Lower leg skin (tissue), 4 donors: ENCODE measurements at regions not wholly inside any gene's neighbourhood (a gene's known extent, or its start where the extent isn't known, plus 50 kb on each side); places are given as distances from the start of the nearest gene placed in this dataset.

ENCODE experiments used
- DNase-seq, 2 donors: peaks; one replicate each; pipeline ENCODE4 v3.0.0-alpha.2; 2019; ENCODE audit warnings: low spot score in 2 of 2
- H3K4me3 ChIP-seq: fragments of 200-600 bp; sonication (generic); 2 replicates; pipeline ENCODE4 v1.5.1; 2017; ENCODE audit warnings: mild to moderate bottlenecking, low read depth; ENCODE audit not compliant: poor library complexity, severe bottlenecking
- POLR2A ChIP-seq, 2 donors: fragments of 450-650 bp; IDR thresholded peaks; one replicate each; pipeline ENCODE4 v1.6.1; 2016 to 2017; ENCODE audit warnings: antibody characterized with exemption in 2 of 2, mild to moderate bottlenecking in 1 of 2, moderate library complexity in 1 of 2
- WGBS, 2 donors: methylation state at CpG; one replicate each; pipeline ENCODE4 v1.1.5; 2018; 5-methylcytosine and 5-hydroxymethylcytosine counted together
- intact Hi-C: fragments of 100-400 bp; cut with DNase I; formaldehyde crosslinking; loops from one replicate; pipeline ENCODE4 v1.15.0; 2023; ENCODE audit warnings: low total_unique reads
- TF ChIP-seq, protein P1 (sequence below), 3 donors: fragments of 450-650 bp; IDR thresholded peaks; one replicate each; pipeline ENCODE4 v1.5.1; 2016; ENCODE audit warnings: antibody characterized with exemption in 3 of 3, mild to moderate bottlenecking in 3 of 3, moderate library complexity in 2 of 3

DNA sequence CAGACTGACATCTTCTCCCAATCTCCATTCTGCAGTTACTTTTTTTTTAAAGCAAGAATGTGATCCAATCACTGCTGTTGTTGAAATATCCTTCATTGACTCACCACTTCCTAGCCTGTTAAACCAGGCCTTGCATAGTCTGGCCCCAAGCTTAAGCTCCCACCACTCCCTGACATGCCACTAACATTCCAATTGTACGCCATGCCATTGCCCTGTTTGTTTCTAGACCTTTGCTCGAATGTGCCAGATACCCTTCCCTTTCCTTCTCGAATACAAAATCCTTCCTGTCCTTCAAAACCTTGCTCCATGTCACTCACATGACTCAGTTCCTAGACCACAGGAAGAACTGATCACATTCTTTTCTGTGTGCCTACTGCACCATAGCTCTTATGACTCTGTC is 224.2 kb downstream of the CYRIA start:
- no peak for DNase-seq
- 80 to 91% methylated on average over 3 of the region's 3 CpGs for WGBS, 2 donors
- TF ChIP-seq, protein P1, sequence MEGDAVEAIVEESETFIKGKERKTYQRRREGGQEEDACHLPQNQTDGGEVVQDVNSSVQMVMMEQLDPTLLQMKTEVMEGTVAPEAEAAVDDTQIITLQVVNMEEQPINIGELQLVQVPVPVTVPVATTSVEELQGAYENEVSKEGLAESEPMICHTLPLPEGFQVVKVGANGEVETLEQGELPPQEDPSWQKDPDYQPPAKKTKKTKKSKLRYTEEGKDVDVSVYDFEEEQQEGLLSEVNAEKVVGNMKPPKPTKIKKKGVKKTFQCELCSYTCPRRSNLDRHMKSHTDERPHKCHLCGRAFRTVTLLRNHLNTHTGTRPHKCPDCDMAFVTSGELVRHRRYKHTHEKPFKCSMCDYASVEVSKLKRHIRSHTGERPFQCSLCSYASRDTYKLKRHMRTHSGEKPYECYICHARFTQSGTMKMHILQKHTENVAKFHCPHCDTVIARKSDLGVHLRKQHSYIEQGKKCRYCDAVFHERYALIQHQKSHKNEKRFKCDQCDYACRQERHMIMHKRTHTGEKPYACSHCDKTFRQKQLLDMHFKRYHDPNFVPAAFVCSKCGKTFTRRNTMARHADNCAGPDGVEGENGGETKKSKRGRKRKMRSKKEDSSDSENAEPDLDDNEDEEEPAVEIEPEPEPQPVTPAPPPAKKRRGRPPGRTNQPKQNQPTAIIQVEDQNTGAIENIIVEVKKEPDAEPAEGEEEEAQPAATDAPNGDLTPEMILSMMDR (IDR thresholded peaks at IDR 0.05): no peak
- no peak for TF ChIP-seq POLR2A (IDR thresholded peaks at IDR 0.05)

DNA sequence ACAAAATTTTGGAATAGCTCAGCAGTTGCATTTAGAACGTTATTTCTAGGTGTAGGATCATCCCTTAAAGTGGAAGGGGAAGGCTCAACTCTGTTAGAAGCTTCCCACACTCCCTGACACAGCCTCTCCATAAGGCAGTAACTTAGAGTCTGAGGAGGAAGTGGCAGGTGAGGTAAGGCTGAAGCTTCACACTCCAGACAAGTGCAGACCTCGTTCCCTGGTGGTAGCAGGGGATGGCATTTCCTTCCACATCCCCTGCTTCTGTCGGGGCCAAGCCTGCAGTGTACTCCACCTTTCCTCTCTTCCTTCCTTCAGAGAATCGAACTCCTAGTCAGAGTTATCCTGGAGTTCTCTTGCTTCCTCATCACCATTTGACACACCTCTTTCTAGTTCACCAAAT is 224.7 kb downstream of the CYRIA start:
- 74 to 77% methylated on average over 4 of the region's 4 CpGs for WGBS, 2 donors
- intact Hi-C loops: no loop called here
- DNase-seq: no peak
- TF ChIP-seq, protein P1 (IDR thresholded peaks at IDR 0.05): no peak
- TF ChIP-seq POLR2A (IDR thresholded peaks at IDR 0.05): no peak
- no peak overlapping the region for H3K4me3 ChIP-seq

More for the DNA sequence above, 224.2 kb downstream of the CYRIA start:
- intact Hi-C loops: no loop called here
- no peak overlapping the region for H3K4me3 ChIP-seq

DNA sequence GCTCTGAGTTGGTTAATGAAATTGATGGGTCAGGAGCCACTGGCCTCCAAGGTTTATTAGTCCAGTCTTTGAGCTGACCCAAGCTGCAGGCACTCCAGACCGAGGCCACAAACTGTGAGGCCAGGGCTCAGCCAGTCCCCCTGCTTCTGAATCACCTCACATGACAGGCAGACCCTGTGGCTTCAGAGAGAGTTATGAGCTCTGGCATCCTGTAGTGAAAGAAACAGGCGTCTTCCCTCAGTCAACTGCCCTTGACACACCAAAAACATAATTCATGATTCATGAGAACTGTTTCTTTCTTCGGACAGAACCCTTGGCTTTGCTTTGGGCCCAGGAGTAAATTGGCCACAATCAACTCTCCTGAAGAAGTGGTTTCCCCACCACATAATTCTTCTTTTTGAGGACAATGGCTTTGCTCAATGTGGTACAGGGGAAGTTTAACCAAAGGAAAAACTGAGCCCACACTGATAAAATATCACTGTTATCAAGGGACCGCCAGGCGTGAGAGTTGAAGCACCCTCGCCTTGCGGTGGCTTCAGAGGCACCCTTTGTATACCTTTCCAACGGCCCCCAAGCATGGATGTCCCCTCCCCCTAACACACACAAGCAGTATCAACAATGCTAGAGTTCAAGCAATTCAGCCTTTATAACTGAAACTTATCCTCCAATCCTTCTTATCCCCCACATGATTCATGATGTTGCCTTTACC is 226.9 kb downstream of the CYRIA start:
- no peak for TF ChIP-seq POLR2A (IDR thresholded peaks at IDR 0.05)
- TF ChIP-seq, protein P1 (IDR thresholded peaks at IDR 0.05): no peak
- DNase-seq: no peak
- H3K4me3 ChIP-seq: no peak overlapping the region
- 65 to 78% methylated on average over 8 of the region's 8 CpGs for WGBS, 2 donors
- intact Hi-C loops: no loop called here

DNA sequence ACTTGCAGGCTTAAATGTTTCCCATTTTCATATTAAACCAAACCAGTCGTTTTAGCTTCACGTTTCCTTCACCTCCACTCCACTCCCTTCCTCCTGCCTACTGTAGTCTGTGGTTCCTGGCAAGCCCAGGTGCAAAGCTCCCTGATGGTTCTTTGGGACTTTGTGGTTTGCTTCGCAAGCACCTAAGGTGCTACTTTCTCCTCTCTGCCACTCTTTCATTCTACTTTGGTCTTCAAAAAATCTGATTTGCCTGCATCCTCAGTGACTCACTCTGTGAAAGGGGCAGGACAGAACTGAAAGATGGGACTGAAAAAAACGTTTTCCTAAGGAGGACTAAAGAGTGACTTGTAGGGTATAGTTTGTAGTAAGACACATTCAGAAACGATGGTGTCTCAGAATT is 228.4 kb downstream of the CYRIA start:
- DNase-seq: no peak
- intact Hi-C loops: no loop called here
- TF ChIP-seq POLR2A (IDR thresholded peaks at IDR 0.05): no peak
- TF ChIP-seq, protein P1 (IDR thresholded peaks at IDR 0.05): no peak
- H3K4me3 ChIP-seq: no peak overlapping the region
- 49 to 57% methylated on average over 5 of the region's 5 CpGs for WGBS, 2 donors

DNA sequence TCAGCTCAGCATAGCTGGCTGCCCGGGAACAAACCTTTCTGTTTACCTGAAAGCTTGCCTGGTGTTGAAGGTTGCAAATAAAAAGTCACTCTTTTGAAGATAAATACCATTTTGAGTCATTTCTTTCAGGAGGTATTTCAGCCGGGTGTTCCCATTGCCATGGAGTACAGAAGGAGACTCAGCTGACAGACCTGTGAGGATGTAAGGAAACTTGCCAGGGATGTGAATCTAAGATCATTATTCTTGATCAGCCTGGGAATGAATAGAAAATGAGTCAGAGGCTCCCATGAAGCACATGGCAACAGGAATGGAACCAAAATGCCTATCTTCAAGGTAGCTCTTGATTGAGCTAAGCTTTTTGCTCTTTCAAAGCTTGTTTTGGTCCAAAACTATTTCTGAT is 231.2 kb downstream of the CYRIA start:
- no peak overlapping the region for H3K4me3 ChIP-seq
- DNase-seq: no peak
- intact Hi-C loops: no loop called here
- TF ChIP-seq, protein P1 (IDR thresholded peaks at IDR 0.05): no peak
- no peak for TF ChIP-seq POLR2A (IDR thresholded peaks at IDR 0.05)
- WGBS, 2 donors: 75 to 80% methylated on average over 2 of the region's 2 CpGs

DNA sequence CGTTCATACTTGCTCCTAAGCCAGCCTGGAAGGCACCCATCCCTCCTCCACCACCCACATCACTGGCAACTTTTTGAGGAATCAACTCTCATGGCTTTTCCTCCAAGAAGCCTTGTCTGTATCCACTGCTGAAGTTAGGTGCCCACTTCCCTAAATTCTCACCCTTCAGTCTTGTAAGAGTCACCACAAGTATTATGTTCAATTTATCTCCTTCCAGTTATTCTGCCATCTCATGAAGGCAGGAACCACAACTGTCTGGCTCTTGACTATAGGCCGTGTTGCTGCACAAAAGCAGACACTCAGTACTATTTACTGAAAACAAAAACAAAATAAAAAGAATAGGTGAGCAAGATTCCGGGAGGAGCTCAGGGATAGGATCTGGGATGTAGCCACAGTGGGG is 234.8 kb downstream of the CYRIA start:
- H3K4me3 ChIP-seq: no peak overlapping the region
- 55 to 66% methylated on average over 3 of the region's 3 CpGs for WGBS, 2 donors
- no peak for TF ChIP-seq POLR2A (IDR thresholded peaks at IDR 0.05)
- TF ChIP-seq, protein P1 (IDR thresholded peaks at IDR 0.05): no peak
- intact Hi-C loops: no loop called here
- DNase-seq: no peak
